ENCODE measurements at regions not wholly inside any gene's neighbourhood (a gene's known extent, or its start where the extent isn't known, plus 50 kb on each side); places are given as distances from the start of the nearest gene placed in this dataset.

GRCh38 chr3:14301558-14301957, 100.8 kb upstream of the SLC6A6 start:
- TF ChIP-seq CTCF (IDR thresholded peaks at IDR 0.05) (no peak), EZH2 (IDR thresholded peaks at IDR 0.05) (no peak)
